Omental fat pad (tissue), 3 donors: ENCODE measurements at regions not wholly inside any gene's neighbourhood (a gene's known extent, or its start where the extent isn't known, plus 50 kb on each side); places are given as distances from the start of the nearest gene placed in this dataset.

Experiments
- ATAC-seq: fragments of 150-250 bp; one replicate; pipeline ENCODE4 v1.9.1; 2016; ENCODE audit warnings: mild to moderate bottlenecking, moderate library complexity; ENCODE audit not compliant: low FRiP score
- DNase-seq: peaks from one replicate; pipeline ENCODE4 v3.0.0-alpha.2; 2019; ENCODE audit warnings: low spot score
- CTCF ChIP-seq, 3 donors: fragments of 450-650 bp; IDR thresholded peaks; one replicate each; pipeline ENCODE4 v1.5.1; 2016 to 2017; ENCODE audit warnings: antibody characterized with exemption in 3 of 3, mild to moderate bottlenecking in 3 of 3, moderate library complexity in 2 of 3

GRCh38 chr4:28209371-28209924, 1348.8 kb downstream of the STIM2 start:
- ATAC-seq (no peak), DNase-seq (no peak)
- TF ChIP-seq CTCF (IDR thresholded peaks at IDR 0.05) = no peak

- TF ChIP-seq CTCF (IDR thresholded peaks at IDR 0.05) = no peak
- ATAC-seq (no peak), DNase-seq (no peak)
Measured at GRCh38 chr4:28211676-28212470, 1351.2 kb downstream of the STIM2 start.

- no peak for TF ChIP-seq CTCF (IDR thresholded peaks at IDR 0.05)
- DNase-seq (no peak), ATAC-seq (no peak)
Measured at GRCh38 chr4:28221536-28221935, 1360.9 kb downstream of the STIM2 start.

- ATAC-seq = no peak
- no peak for TF ChIP-seq CTCF (IDR thresholded peaks at IDR 0.05)
Measured at GRCh38 chr4:28225050-28225449, 1364.4 kb downstream of the STIM2 start.

GRCh38 chr4:28225689-28226353, 1365.2 kb downstream of the STIM2 start:
- ATAC-seq = no peak
- DNase-seq = no peak
- no peak for TF ChIP-seq CTCF (IDR thresholded peaks at IDR 0.05)

More at GRCh38 chr4:28225050-28225449, 1364.4 kb downstream of the STIM2 start:
- DNase-seq = no peak

- no peak for TF ChIP-seq CTCF (IDR thresholded peaks at IDR 0.05)
- no peak for ATAC-seq
- no peak for DNase-seq
Measured at GRCh38 chr4:28226962-28227361, 1366.3 kb downstream of the STIM2 start.
